HG03095 (cell line): ENCODE measurements at regions not wholly inside any gene's neighbourhood (a gene's known extent, or its start where the extent isn't known, plus 50 kb on each side); places are given as distances from the start of the nearest gene placed in this dataset.
"Not testable (repeated sequence)": the region's sequence is repeated elsewhere in the genome, so short reads cannot be mapped to it uniquely, and the experiment has no call there.

Experiments used
- ATAC-seq: cut with Tn5 transposase; IDR thresholded peaks from one replicate; pipeline ENCODE4 v1.9.1; 2021; ENCODE audit warnings: moderate library complexity; ENCODE audit not compliant: unreplicated experiment

DNA sequence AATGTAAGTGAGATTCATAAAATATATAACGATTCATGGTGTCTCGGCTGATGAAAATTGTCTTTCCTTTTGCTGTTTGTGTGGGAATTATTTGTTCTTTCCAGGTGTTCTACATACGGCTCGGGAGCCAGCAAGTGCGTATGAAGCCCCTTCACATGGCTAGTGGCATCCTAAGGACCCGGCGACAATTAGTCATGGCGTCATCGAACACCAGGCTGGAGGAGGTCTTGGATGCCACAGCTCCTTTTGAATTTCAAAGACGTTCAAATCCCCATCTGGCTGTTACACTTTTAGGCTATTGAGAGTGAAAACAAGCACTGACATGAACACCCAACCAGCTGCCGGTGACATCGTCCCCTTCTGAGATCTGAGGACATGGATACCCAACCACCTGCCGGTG lies 397.7 kb upstream of the TNRC6C start:
- ATAC-seq: no peak

GRCh38 chr17:77562361-77562760 lies 396.1 kb upstream of the TNRC6C start:
- ATAC-seq: not testable (repeated sequence)

DNA sequence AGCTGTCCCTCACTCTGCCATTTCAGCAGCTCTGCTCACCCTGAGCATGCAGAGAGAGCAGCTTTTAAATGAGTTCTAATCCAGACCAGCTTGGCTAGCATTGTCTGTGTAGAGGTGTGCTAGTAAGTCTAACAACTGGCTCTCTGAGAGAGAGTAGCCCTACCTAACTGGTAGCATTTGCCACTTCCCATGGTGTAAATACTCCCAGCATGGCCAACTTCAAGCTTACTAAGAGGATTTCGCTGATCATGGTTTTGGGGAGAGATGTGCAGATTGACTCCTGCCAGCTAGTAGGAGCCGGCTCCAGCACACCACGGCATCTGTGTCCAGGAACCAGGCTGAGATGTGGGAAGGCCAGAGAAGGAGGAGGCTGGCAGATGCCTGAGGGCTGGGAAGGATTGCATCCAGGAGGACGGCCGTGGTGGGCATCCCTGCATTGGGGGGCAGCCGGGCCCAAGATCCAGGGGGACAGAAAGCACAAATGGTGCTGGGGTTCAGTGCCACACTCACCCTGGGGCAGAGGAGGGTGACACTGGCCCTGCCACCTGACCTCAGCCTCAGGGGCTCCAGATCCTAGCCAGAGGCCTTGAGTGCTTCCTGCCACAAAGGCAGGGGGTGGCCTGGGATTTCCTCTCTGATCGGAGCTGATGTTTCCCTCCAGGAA lies 394.9 kb upstream of the TNRC6C start:
- ATAC-seq: no peak

DNA sequence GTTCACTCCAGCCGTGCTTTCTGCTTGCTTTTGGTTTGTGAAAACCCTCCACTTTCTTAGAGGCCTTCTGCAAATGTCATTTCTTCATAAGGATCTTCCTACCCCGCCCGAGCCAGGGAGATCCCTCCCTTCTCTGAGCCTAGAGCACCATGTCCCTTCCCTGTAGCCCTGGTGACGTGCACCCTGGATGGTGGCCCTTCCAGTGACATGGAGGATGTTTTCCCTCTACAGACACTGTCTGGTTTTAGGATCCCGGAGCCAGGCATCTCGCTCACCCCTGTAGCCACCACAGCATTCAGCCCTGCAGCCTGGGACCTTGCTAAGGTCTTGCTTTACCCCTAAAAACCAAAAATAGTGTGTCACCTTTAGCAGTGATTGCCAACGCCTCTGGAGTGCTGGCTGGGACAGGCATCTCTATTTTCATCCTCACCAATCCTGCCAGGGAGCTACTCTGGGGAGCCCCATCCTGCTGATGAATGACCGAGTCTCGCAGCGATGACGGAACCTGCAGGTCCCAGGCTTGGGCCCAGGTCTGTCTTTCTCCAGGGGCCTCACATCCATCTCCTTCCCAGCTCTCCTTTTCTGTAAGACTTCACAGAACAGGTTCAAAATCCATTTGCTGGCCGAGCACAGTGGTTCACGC lies 394.1 kb upstream of the TNRC6C start:
- no peak for ATAC-seq

DNA sequence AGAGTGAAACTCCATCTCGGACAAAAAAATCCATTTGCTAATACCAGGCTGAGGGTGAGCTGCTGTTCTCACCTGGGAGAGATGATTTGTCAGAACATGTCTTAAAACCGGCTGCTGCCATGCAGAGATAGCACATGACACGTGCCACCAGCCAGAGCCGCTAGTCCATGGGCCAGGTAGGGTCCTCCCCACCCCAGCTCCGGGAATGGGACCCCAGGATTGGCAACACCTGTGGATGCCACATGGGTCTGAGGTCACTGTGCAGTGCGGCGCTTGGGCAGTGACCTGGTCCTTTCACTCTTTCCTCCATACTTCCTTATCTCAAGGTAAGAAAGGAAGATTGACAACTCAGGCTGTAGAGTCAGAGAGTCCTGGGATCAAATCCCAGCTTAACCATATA lies 393.3 kb upstream of the TNRC6C start:
- ATAC-seq: no peak

- ATAC-seq: no peak
These were observed 392.4 kb upstream of the TNRC6C start for GRCh38 chr17:77566151-77566550.

GRCh38 chr17:77566566-77567138 lies 391.9 kb upstream of the TNRC6C start:
- ATAC-seq: no peak

DNA sequence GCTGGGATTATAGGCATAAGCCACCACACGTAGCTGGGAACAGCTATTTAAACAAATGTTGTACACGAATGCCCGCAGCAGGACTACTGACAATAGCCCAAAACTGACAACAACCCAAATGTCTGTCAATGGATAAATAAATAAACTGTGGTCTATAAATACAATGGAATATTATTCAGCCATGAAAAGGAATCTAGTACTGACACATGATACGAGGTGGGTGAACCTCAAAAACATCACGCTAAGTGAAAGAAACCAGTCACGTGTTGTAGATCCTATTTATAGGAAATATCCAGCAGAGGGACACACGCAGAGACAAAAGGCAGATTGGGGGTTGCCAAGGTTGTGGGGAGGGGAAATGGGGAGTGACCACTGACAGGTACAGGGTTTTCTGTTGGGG lies 390.0 kb upstream of the TNRC6C start:
- ATAC-seq: no peak

DNA sequence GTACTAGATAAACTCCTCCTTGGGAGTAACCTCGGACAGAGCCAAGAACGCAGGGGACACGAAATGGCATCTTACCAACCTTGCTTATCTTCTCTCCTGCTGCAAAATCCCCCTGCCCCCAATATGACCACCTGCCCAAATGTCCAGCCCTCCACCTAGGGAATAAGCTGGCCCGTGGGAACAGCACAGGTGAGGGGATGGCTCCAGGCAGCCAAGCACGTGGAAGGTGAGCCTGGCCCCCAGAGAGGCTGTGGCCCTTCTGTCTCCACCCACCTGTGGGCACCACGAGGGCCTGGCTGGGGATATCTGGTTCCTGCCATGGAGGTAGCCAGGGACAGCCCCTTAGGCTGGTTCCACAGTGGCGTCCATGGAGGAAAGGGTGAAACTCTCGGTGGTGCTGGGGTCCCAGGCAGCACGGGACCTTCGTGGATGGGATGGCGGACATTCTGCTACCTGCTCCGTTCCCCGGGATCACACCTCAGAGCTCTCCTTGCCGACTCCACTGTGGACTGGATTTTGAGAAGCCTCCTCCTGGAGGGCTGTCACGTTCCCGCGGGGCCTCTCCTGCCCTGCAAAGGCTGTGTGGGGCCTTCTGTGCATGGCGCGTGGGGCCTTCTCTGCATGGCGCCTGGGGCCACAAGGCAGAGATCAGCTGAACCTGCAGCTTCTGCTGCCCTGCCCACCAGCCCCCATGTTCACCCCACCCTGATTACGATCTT lies 388.5 kb upstream of the TNRC6C start:
- no peak for ATAC-seq

GRCh38 chr17:77570565-77570898 lies 388.0 kb upstream of the TNRC6C start:
- ATAC-seq: no peak

GRCh38 chr17:77571155-77571981 lies 387.1 kb upstream of the TNRC6C start:
- ATAC-seq: no peak

DNA sequence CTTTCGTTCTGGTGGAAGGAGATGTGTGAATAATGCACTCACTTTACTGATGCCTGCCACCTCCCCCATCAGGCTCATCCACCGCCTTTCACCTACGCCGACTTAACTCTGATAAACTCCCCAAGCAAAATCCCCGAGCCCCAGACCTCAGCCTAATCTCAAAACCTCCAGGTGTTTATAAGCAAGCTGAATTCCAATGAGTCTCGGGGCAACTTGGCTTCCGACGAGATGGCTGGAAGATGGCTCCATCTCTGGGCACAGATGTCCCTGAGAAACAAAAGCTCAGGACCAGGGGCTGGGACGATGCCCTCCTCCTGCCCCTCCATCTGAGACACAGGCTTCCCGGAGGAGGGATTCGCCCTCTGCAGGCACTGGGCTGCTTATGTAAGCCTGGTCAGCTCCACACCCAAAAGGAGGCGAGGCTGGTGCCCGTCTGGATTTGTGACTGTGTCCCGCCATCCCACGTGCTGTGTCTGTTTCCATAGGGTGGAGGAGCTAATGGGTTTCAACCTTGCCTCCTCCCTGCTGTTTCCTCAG lies 386.4 kb upstream of the TNRC6C start:
- no peak for ATAC-seq

GRCh38 chr17:77572851-77573250 lies 385.7 kb upstream of the TNRC6C start:
- no peak for ATAC-seq

DNA sequence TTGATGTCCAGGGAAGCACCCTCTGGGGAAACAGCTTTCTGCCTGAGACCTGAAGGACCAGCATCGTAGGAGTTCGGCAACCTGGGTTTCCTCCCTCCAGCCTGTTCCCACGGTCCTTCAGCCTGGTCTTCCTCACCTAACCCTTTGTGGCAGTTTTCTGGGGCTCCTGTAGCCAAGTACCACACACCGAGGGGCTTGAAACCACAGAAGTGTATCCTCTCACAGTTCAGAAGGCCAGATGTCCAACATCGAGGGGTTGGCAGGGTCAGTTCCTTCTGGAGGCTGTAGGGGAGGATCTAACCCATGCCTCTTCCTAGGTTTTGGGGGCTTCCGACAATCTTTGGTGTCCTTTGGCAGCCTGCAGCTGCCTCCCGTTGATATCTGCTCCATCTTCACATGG lies 381.0 kb upstream of the TNRC6C start:
- ATAC-seq: no peak

DNA sequence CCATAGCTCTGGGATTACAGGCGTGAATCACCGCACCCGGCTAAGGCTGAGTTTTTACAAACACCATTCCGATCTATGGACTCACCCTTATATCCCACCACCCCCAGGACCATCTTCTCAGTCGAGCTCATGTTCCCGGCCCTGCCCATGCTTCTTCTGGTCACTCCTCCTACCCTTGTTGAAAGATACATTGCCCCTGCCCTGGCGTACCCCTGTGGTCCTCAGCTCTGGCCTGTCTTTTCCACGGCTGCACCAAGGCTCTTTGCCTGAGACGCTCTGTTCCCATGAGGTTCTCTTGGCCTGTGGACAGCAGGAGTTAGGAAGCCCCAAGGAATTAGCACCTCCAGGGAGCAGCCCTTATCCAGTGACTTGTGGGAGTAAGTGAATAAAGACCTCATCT lies 379.4 kb upstream of the TNRC6C start:
- ATAC-seq: no peak

GRCh38 chr17:77579682-77580081 lies 378.8 kb upstream of the TNRC6C start:
- ATAC-seq: no peak

GRCh38 chr17:77580531-77581270 lies 377.8 kb upstream of the TNRC6C start:
- ATAC-seq: no peak

- ATAC-seq: no peak
These were observed 377.0 kb upstream of the TNRC6C start for GRCh38 chr17:77581480-77581879.

DNA sequence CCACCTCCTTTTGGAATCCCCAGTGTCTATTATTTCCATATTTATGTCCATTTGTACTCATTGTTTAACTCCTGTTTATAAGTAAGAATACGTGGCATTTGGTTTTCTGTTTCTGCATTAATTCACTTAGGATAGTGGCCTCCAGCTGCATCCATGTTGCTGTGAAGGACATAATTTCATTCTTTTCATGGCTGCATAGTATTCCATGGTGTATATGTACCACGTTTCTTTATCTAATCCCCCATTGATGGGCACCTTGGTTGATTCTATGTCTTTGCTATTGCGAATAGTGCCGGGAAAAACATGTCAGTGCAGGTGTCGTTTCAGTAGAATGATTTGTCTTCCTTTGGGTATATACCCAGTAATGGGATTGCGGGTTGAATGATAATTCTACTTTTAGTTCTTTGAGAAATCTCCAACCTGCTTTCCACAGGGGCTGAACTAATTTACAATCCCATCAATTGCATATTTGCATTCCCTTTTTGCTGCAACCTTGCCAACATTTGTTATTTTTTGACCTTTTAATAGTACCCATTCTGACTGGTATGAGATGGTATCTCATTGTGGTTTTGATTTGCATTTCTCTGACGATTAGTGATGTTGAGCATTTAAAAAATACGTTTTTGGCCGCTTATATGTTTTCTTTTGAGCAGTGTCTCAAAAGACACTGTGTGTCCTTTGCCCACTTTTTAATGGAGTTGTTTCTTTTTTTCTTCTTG lies 373.2 kb upstream of the TNRC6C start:
- no peak for ATAC-seq
